Skeletal muscle tissue (tissue), 3 donors: ENCODE measurements at regions not wholly inside any gene's neighbourhood (a gene's known extent, or its start where the extent isn't known, plus 50 kb on each side); places are given as distances from the start of the nearest gene placed in this dataset.

Experiments used
- H3K27ac ChIP-seq: one replicate; pipeline ENCODE4 v1.7.0; 2013; ENCODE audit warnings: mild to moderate bottlenecking, low read depth, low read length, inconsistent platforms
- H3K27me3 ChIP-seq, 3 donors: one replicate each; pipeline ENCODE4 v1.7.0; 2013; ENCODE audit warnings: low read length in 3 of 3; ENCODE audit not compliant: control insufficient read depth in 3 of 3, insufficient read depth in 3 of 3
- H3K36me3 ChIP-seq, 3 donors: one replicate each; pipeline ENCODE4 v1.7.0; 2013; ENCODE audit warnings: low read length in 3 of 3; ENCODE audit not compliant: control insufficient read depth in 3 of 3, insufficient read depth in 3 of 3
- H3K4me1 ChIP-seq, 3 donors: one replicate each; pipeline ENCODE4 v1.7.0; 2013; ENCODE audit warnings: low read length in 3 of 3, mild to moderate bottlenecking in 3 of 3; ENCODE audit not compliant: control insufficient read depth in 3 of 3, insufficient read depth in 3 of 3
- H3K4me3 ChIP-seq, 3 donors: one replicate each; pipeline ENCODE4 v1.7.0; 2013; ENCODE audit warnings: low read length in 3 of 3
- H3K9ac ChIP-seq, 3 donors: one replicate each; pipeline ENCODE4 v1.7.0; 2013; ENCODE audit warnings: low read length in 3 of 3, mild to moderate bottlenecking in 3 of 3, moderate library complexity in 2 of 3, low read depth in 1 of 3
- H3K9me3 ChIP-seq, 3 donors: one replicate each; pipeline ENCODE4 v1.7.0; 2013; ENCODE audit warnings: low read length in 3 of 3; ENCODE audit not compliant: control insufficient read depth in 3 of 3
- donor health status: Osteomylitis.

DNA sequence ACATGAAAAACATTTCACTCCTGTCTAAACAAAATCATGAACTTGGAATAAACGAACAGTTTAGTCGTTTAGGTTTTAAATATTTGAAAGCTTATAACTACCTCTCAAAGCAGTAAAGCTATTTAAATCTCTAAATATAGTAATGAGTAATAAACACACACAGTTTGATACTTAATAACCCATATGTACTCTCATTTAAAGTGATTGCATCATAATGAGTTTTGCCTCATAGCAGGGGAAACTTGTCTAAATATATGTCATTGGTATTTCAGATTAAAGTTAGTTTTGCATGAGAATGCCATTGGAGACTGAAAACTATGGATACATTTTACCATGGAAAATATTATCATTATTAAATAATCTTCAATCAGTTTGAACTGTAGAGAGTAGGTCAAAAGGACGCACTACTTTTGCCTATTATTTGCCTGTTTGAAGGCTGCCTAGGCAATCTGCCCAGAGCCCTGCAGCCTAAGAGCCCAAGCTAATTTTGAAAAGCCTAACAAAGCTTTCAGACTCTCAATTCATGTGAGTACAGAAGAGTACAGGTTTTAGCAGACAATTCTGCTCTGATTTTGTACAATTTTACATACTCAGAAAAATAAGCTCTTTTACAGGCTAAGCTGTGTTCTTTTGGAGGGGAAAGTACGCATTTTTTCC, 632.8 kb downstream of the HACE1 start:
- Histone ChIP-seq H3K4me1 (no peaks in the 10 kb centered on the region), H3K27me3 (no peaks in the 10 kb centered on the region), H3K9me3 (no peaks in the 10 kb centered on the region), H3K9ac (no peak overlapping the region), H3K4me3 (no peak overlapping the region), H3K27ac (no peak overlapping the region), H3K36me3 (no peaks in the 10 kb centered on the region)

DNA sequence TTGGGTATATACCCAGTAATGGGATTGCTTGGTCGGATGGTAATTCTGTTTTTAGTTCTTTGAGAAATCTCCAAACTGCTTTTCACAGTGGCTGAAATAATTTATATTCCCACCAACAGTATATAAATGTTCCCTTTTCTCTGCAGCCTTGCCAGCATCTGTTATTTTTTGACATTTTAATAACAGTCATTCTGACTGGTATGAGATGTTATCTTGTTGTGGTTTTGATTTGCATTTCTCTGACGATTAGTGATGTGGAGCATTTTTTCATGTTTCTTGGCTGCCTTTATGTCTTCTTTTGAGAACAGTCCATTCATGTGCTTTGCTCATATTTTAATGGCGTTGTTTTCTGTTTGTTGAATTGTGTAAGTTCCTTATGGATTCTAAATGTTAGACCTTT, 641.6 kb downstream of the HACE1 start:
- Histone ChIP-seq H3K27ac (no peak overlapping the region), H3K27me3 (no peaks in the 10 kb centered on the region), H3K9ac (no peak overlapping the region), H3K9me3 (no peaks in the 10 kb centered on the region), H3K4me1 (no peaks in the 10 kb centered on the region), H3K4me3 (no peak overlapping the region), H3K36me3 (no peaks in the 10 kb centered on the region)

DNA sequence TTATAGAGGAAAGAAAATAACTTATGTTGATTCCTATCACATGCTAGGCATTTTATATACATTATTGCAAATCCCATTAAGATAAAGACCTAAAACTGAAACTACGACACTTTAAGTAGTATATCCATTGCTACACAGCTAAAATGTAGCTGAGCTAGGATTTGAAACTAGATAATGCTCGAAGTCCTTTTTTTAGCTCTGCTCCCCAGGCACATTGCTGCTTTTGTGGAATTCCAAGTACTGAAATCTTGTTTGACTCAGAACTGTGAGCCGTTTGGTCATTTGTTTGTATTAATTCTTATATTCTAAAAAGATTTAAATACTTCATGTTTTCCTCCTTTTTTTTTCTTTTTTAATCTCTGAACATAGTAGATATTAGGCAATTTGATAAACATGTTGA, 644.8 kb downstream of the HACE1 start:
- H3K36me3 ChIP-seq: no peaks in the 10 kb centered on the region
- no peak overlapping the region for H3K9ac ChIP-seq
- H3K9me3 ChIP-seq: no peaks in the 10 kb centered on the region
- H3K27me3 ChIP-seq: no peaks in the 10 kb centered on the region
- H3K4me1 ChIP-seq: no peaks in the 10 kb centered on the region
- H3K27ac ChIP-seq: no peak overlapping the region
- H3K4me3 ChIP-seq: no peak overlapping the region

DNA sequence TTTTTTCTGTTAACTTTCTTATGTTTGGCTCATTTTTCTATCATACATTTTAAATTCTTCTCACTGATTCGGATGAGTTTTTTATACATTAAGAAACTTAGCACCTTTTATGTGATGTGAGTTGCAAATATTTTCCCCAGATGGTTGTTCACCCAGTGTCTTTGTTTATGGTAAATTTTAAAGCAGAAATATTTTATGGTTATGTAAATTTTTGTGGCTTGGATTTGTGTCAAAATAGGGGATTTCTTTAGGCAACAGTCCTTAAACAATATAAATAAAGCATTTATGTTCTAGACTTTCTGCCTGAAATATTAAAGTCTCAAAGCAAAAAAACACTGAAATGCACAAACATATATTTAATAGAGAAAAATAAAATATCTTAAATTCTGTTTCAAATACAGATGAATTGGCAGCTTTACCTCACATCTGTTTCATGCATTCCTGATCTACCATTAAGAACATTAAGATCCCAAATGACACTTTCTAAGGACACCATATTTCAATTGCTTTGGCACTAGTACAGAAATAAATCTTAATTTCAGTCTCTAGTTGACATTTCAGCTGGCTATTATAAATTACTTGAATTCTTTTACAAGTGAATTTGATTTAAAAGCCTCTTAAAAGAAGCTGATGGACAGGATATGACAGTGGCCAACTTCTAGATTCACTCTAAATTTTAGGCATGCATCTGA, 646.6 kb downstream of the HACE1 start:
- Histone ChIP-seq H3K36me3 (no peaks in the 10 kb centered on the region), H3K27me3 (no peaks in the 10 kb centered on the region), H3K4me1 (no peaks in the 10 kb centered on the region), H3K27ac (no peak overlapping the region), H3K4me3 (no peak overlapping the region), H3K9me3 (no peaks in the 10 kb centered on the region), H3K9ac (no peak overlapping the region)

DNA sequence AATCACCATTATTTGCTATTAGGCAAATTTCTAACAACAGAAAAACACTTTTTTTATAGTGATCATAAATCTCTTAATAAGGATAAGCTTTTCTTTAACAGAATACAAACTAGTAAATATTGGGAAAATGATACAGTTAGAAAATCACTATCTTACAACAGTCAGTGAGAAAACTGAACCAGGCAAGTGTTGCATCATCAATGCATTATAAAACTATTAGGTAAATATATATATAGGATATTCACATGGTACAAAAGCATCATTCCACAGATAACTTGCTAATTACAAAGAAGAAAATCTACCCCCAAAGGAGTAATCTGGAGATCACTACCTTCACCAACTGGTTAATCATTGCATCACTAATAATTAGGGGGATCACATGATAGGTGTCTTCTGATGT, 652.1 kb downstream of the HACE1 start:
- Histone ChIP-seq H3K36me3 (no peaks in the 10 kb centered on the region), H3K9me3 (no peaks in the 10 kb centered on the region), H3K27me3 (no peaks in the 10 kb centered on the region), H3K4me1 (no peaks in the 10 kb centered on the region), H3K9ac (no peak overlapping the region), H3K4me3 (no peak overlapping the region), H3K27ac (no peak overlapping the region)

DNA sequence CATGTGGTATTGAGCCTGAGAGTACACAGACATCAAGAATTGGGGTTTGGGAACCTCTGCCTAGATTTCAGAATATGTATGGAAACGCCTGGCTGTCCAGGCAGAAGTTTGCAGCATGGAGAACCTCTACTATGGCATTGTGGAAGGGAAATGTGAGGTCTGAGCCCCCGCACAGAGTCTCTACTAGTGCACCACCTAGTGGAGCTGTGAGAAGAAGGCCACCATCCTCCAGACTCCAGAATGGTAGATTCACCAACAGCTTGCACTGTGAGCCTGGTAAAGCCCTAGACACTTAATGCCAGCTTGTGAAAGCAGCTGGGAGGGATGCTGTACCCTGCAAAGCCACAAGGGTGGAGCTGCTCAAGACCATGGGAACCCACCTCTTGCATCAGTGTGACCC, 658.2 kb downstream of the HACE1 start:
- Histone ChIP-seq H3K4me1 (no peaks in the 10 kb centered on the region), H3K9me3 (peaks cover 0 to 4% (median 0%) of the 10 kb centered on the region in 3 donors)

DNA sequence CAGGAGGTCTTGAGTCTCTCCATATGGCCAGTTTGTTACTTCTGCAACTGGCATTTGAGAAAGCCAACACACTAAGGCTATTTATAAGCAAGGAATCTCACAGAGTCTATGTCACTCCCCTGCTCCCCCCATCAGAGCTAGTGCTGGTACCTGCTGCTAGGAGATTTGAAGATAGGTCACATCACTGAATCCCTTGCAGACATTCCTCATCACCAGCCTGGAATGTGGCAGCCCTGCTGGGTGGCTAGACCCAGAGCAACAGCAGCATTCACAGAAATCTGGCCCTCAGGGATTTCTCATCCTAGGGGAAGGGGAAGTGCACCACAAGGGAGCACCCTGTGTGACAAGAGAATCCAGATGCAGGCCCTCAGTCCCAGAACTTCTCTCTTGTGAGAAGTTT, 672.1 kb downstream of the HACE1 start:
- Histone ChIP-seq H3K9me3 (no peaks in the 10 kb centered on the region), H3K4me1 (no peaks in the 10 kb centered on the region)

More for the DNA sequence above, 658.2 kb downstream of the HACE1 start:
- Histone ChIP-seq H3K27me3 (no peaks in the 10 kb centered on the region), H3K9ac (no peak overlapping the region), H3K4me3 (no peak overlapping the region), H3K27ac (no peak overlapping the region), H3K36me3 (no peaks in the 10 kb centered on the region)

DNA sequence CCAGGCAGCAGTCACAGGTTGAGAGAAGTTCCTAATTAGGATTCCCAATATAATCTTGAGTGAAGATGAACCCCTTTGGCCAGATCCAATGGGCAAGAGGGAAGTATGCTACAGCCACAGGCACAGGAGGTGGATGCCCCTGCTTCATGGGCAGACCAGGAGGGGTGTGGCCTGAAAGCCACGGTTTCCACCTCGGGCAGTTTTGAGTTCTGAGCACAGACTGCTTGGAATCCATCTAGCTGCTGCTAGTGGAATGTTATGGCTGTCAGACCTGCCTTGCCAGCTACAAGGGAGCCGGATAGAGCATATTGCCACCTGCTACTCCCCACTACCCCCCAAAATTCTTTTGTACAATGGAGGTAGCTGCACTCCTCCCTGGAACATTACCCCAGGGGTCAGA, 672.9 kb downstream of the HACE1 start:
- Histone ChIP-seq H3K9ac (no peak overlapping the region), H3K4me3 (no peak overlapping the region), H3K36me3 (no peaks in the 10 kb centered on the region), H3K27ac (no peak overlapping the region), H3K27me3 (no peaks in the 10 kb centered on the region), H3K4me1 (no peaks in the 10 kb centered on the region), H3K9me3 (no peaks in the 10 kb centered on the region)

More for the DNA sequence above, 672.1 kb downstream of the HACE1 start:
- no peak overlapping the region for H3K4me3 ChIP-seq
- H3K27me3 ChIP-seq: no peaks in the 10 kb centered on the region
- H3K9ac ChIP-seq: no peak overlapping the region
- no peak overlapping the region for H3K27ac ChIP-seq
- H3K36me3 ChIP-seq: no peaks in the 10 kb centered on the region

DNA sequence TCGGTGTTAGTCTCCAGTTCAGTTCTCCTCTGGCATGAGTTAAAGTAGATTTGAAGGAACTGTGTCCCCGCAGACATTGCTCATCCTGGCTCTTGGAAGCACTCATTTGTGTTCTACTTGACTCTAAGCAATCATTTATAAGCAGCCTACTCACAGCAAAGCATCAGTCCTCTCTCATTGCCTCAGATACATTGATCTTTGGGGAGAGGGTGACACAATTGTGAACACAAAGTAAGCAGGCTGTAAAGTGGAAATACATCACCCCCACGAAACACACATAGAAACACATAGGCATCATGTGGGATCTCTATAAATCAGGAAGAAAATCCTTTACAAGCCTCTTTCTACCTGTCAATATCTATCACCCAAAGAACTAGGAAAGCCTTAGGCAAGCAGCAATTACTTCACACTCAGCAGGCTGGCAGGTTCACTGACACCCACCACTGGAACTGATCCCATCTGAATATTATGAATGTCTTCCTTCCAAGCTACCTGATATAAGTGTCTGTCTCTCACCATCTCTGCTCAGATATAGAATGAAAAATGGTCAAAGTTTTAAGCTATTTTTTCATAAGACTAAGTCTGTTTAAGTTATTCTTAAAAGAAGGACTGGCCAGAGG, 675.8 kb downstream of the HACE1 start:
- Histone ChIP-seq H3K36me3 (no peaks in the 10 kb centered on the region), H3K4me1 (no peaks in the 10 kb centered on the region), H3K27me3 (no peaks in the 10 kb centered on the region), H3K4me3 (no peak overlapping the region), H3K27ac (no peak overlapping the region), H3K9ac (no peak overlapping the region), H3K9me3 (no peaks in the 10 kb centered on the region)

DNA sequence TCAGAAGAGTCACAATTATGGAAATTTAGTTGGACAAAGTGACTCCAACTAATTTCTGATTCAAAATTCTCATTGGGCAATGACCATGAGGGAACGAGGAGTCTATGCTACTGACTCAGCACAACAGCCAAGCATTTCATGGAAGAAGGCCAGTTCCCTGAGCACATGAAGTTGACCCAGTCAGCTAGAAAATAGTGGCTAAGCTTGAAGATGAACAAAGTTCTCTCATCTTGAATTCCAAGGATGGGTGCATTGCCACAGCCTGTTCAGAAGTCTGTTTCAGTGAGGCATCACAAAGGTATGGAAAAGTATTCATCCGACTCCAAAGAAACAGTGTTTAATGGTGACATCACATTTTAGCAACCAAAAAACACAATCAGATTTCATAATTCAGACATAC, 676.9 kb downstream of the HACE1 start:
- no peak overlapping the region for H3K9ac ChIP-seq
- no peaks in the 10 kb centered on the region for H3K36me3 ChIP-seq
- no peaks in the 10 kb centered on the region for H3K4me1 ChIP-seq
- H3K9me3 ChIP-seq: no peaks in the 10 kb centered on the region
- H3K4me3 ChIP-seq: no peak overlapping the region
- H3K27me3 ChIP-seq: no peaks in the 10 kb centered on the region
- no peak overlapping the region for H3K27ac ChIP-seq
